ENCODE measurements at regions not wholly inside any gene's neighbourhood (a gene's known extent, or its start where the extent isn't known, plus 50 kb on each side); places are given as distances from the start of the nearest gene placed in this dataset.

- no peak overlapping the region for H3K4me3 ChIP-seq (ENCODE audit: low read length in 2 of 2)
- H3K27ac ChIP-seq (ENCODE audit: low read depth in 1 of 2, low read length in 2 of 2), result no peak overlapping the region
- intact Hi-C loops (cut with DNase I), result no loop called here
- DNase-seq, result no peak
- no peaks in the 10 kb centered on the region for H3K36me3 ChIP-seq (ENCODE audit: control insufficient read depth in 1 of 2, insufficient read depth in 2 of 2, low read length in 1 of 2)
- ATAC-seq (ENCODE audit: low FRiP score), result no peak
- no peaks in the 10 kb centered on the region for H3K9me3 ChIP-seq (ENCODE audit: control insufficient read depth, low read length)
- 87 to 88% methylated on average over 2 of the region's 2 CpGs for WGBS, 2 donors
- H3K4me1 ChIP-seq (ENCODE audit: control insufficient read depth in 1 of 2, insufficient read depth in 2 of 2, low read length in 2 of 2), result no peaks in the 10 kb centered on the region
- H3K27me3 ChIP-seq (ENCODE audit: control insufficient read depth in 1 of 2, insufficient read depth in 2 of 2, low read length in 1 of 2), result no peaks in the 10 kb centered on the region
These were observed 751.5 kb downstream of the MAT2B start for GRCh38 chr5:164256954-164257353.

GRCh38 chr5:164265566-164265965, 760.1 kb downstream of the MAT2B start:
- no peaks in the 10 kb centered on the region for H3K27me3 ChIP-seq (ENCODE audit: control insufficient read depth in 1 of 2, insufficient read depth in 2 of 2, low read length in 1 of 2)
- no peaks in the 10 kb centered on the region for H3K4me1 ChIP-seq (ENCODE audit: control insufficient read depth in 1 of 2, insufficient read depth in 2 of 2, low read length in 2 of 2)
- intact Hi-C loops (cut with DNase I), result no loop called here
- no peak for DNase-seq
- no peak overlapping the region for H3K4me3 ChIP-seq (ENCODE audit: low read length in 2 of 2)
- no peaks in the 10 kb centered on the region for H3K9me3 ChIP-seq (ENCODE audit: control insufficient read depth, low read length)
- no peak for ATAC-seq (ENCODE audit: low FRiP score)
- 3 to 8% methylated on average over 1 of the region's 1 CpG for WGBS, 2 donors
- no peaks in the 10 kb centered on the region for H3K36me3 ChIP-seq (ENCODE audit: control insufficient read depth in 1 of 2, insufficient read depth in 2 of 2, low read length in 1 of 2)
- H3K27ac ChIP-seq (ENCODE audit: low read depth in 1 of 2, low read length in 2 of 2), result no peak overlapping the region

GRCh38 chr5:164266571-164266970, 761.2 kb downstream of the MAT2B start:
- no peak for DNase-seq
- no peak overlapping the region for H3K27ac ChIP-seq (ENCODE audit: low read depth in 1 of 2, low read length in 2 of 2)
- no peaks in the 10 kb centered on the region for H3K4me1 ChIP-seq (ENCODE audit: control insufficient read depth in 1 of 2, insufficient read depth in 2 of 2, low read length in 2 of 2)
- no peaks in the 10 kb centered on the region for H3K27me3 ChIP-seq (ENCODE audit: control insufficient read depth in 1 of 2, insufficient read depth in 2 of 2, low read length in 1 of 2)
- intact Hi-C loops (cut with DNase I), result no loop called here
- WGBS, 2 donors, result 57 to 61% methylated on average over 2 of the region's 2 CpGs
- ATAC-seq (ENCODE audit: low FRiP score), result no peak
- no peaks in the 10 kb centered on the region for H3K9me3 ChIP-seq (ENCODE audit: control insufficient read depth, low read length)
- H3K36me3 ChIP-seq (ENCODE audit: control insufficient read depth in 1 of 2, insufficient read depth in 2 of 2, low read length in 1 of 2), result no peaks in the 10 kb centered on the region
- H3K4me3 ChIP-seq (ENCODE audit: low read length in 2 of 2), result no peak overlapping the region

GRCh38 chr5:164277720-164278119, 772.3 kb downstream of the MAT2B start:
- H3K4me1 ChIP-seq (ENCODE audit: control insufficient read depth in 1 of 2, insufficient read depth in 2 of 2, low read length in 2 of 2), result no peaks in the 10 kb centered on the region
- no peaks in the 10 kb centered on the region for H3K9me3 ChIP-seq (ENCODE audit: control insufficient read depth, low read length)
- H3K36me3 ChIP-seq (ENCODE audit: control insufficient read depth in 1 of 2, insufficient read depth in 2 of 2, low read length in 1 of 2), result no peaks in the 10 kb centered on the region
- no peak overlapping the region for H3K27ac ChIP-seq (ENCODE audit: low read depth in 1 of 2, low read length in 2 of 2)
- H3K4me3 ChIP-seq (ENCODE audit: low read length in 2 of 2), result no peak overlapping the region
- WGBS, 2 donors, result 38 to 48% methylated on average over 2 of the region's 2 CpGs
- intact Hi-C loops (cut with DNase I), result no loop called here
- H3K27me3 ChIP-seq (ENCODE audit: control insufficient read depth in 1 of 2, insufficient read depth in 2 of 2, low read length in 1 of 2), result no peaks in the 10 kb centered on the region
- DNase-seq, result no peak
- no peak for ATAC-seq (ENCODE audit: low FRiP score)

- Histone ChIP-seq H3K9me3 (ENCODE audit: control insufficient read depth, low read length) (no peaks in the 10 kb centered on the region), H3K4me1 (ENCODE audit: control insufficient read depth in 1 of 2, insufficient read depth in 2 of 2, low read length in 2 of 2) (no peaks in the 10 kb centered on the region), H3K27me3 (ENCODE audit: control insufficient read depth in 1 of 2, insufficient read depth in 2 of 2, low read length in 1 of 2) (no peaks in the 10 kb centered on the region), H3K36me3 (ENCODE audit: control insufficient read depth in 1 of 2, insufficient read depth in 2 of 2, low read length in 1 of 2) (no peaks in the 10 kb centered on the region), H3K27ac (ENCODE audit: low read depth in 1 of 2, low read length in 2 of 2) (no peak overlapping the region), H3K4me3 (ENCODE audit: low read length in 2 of 2) (no peak overlapping the region)
- WGBS, 2 donors, result 43% methylated on average over 1 of the region's 1 CpG
- intact Hi-C loops (cut with DNase I), result no loop called here
- DNase-seq (no peak), ATAC-seq (ENCODE audit: low FRiP score) (no peak)
These were observed 784.1 kb downstream of the MAT2B start for GRCh38 chr5:164289526-164289925.

GRCh38 chr5:164296603-164297080, 791.2 kb downstream of the MAT2B start:
- ATAC-seq (ENCODE audit: low FRiP score), result no peak
- intact Hi-C loops (cut with DNase I), result no loop called here
- Histone ChIP-seq H3K36me3 (ENCODE audit: control insufficient read depth in 1 of 2, insufficient read depth in 2 of 2, low read length in 1 of 2) (no peaks in the 10 kb centered on the region), H3K4me1 (ENCODE audit: control insufficient read depth in 1 of 2, insufficient read depth in 2 of 2, low read length in 2 of 2) (no peaks in the 10 kb centered on the region), H3K9me3 (ENCODE audit: control insufficient read depth, low read length) (no peaks in the 10 kb centered on the region), H3K27me3 (ENCODE audit: control insufficient read depth in 1 of 2, insufficient read depth in 2 of 2, low read length in 1 of 2) (no peaks in the 10 kb centered on the region), H3K4me3 (ENCODE audit: low read length in 2 of 2) (no peak overlapping the region), H3K27ac (ENCODE audit: low read depth in 1 of 2, low read length in 2 of 2) (no peak overlapping the region)
- peak in 1 of 2 donors; percentile 18 for DNase-seq
- 6 to 8% methylated on average over 14 of the region's 14 CpGs for WGBS, 2 donors

GRCh38 chr5:164298165-164298564, 792.7 kb downstream of the MAT2B start:
- DNase-seq, result no peak
- no peak overlapping the region for H3K4me3 ChIP-seq (ENCODE audit: low read length in 2 of 2)
- no peak overlapping the region for H3K27ac ChIP-seq (ENCODE audit: low read depth in 1 of 2, low read length in 2 of 2)
- H3K27me3 ChIP-seq (ENCODE audit: control insufficient read depth in 1 of 2, insufficient read depth in 2 of 2, low read length in 1 of 2), result no peaks in the 10 kb centered on the region
- 64 to 70% methylated on average over 2 of the region's 2 CpGs for WGBS, 2 donors
- no peak for ATAC-seq (ENCODE audit: low FRiP score)
- H3K4me1 ChIP-seq (ENCODE audit: control insufficient read depth in 1 of 2, insufficient read depth in 2 of 2, low read length in 2 of 2), result no peaks in the 10 kb centered on the region
- H3K36me3 ChIP-seq (ENCODE audit: control insufficient read depth in 1 of 2, insufficient read depth in 2 of 2, low read length in 1 of 2), result no peaks in the 10 kb centered on the region
- intact Hi-C loops (cut with DNase I), result no loop called here
- no peaks in the 10 kb centered on the region for H3K9me3 ChIP-seq (ENCODE audit: control insufficient read depth, low read length)

GRCh38 chr5:164300295-164300694, 794.9 kb downstream of the MAT2B start:
- Histone ChIP-seq H3K36me3 (ENCODE audit: control insufficient read depth in 1 of 2, insufficient read depth in 2 of 2, low read length in 1 of 2) (no peaks in the 10 kb centered on the region), H3K4me1 (ENCODE audit: control insufficient read depth in 1 of 2, insufficient read depth in 2 of 2, low read length in 2 of 2) (no peaks in the 10 kb centered on the region), H3K27me3 (ENCODE audit: control insufficient read depth in 1 of 2, insufficient read depth in 2 of 2, low read length in 1 of 2) (no peaks in the 10 kb centered on the region), H3K9me3 (ENCODE audit: control insufficient read depth, low read length) (no peaks in the 10 kb centered on the region), H3K4me3 (ENCODE audit: low read length in 2 of 2) (no peak overlapping the region), H3K27ac (ENCODE audit: low read depth in 1 of 2, low read length in 2 of 2) (no peak overlapping the region)
- no peak for DNase-seq
- no peak for ATAC-seq (ENCODE audit: low FRiP score)
- intact Hi-C loops (cut with DNase I), result no loop called here

GRCh38 chr5:164301136-164301535, 795.7 kb downstream of the MAT2B start:
- Histone ChIP-seq H3K4me3 (ENCODE audit: low read length in 2 of 2) (no peak overlapping the region), H3K9me3 (ENCODE audit: control insufficient read depth, low read length) (no peaks in the 10 kb centered on the region), H3K27me3 (ENCODE audit: control insufficient read depth in 1 of 2, insufficient read depth in 2 of 2, low read length in 1 of 2) (no peaks in the 10 kb centered on the region), H3K27ac (ENCODE audit: low read depth in 1 of 2, low read length in 2 of 2) (no peak overlapping the region), H3K4me1 (ENCODE audit: control insufficient read depth in 1 of 2, insufficient read depth in 2 of 2, low read length in 2 of 2) (no peaks in the 10 kb centered on the region), H3K36me3 (ENCODE audit: control insufficient read depth in 1 of 2, insufficient read depth in 2 of 2, low read length in 1 of 2) (no peaks in the 10 kb centered on the region)
- ATAC-seq (ENCODE audit: low FRiP score) (no peak), DNase-seq (no peak)
- intact Hi-C loops (cut with DNase I), result no loop called here

Data from aorta (tissue), 5 donors.